PC-3 (cell line): ENCODE measurements at regions not wholly inside any gene's neighbourhood (a gene's known extent, or its start where the extent isn't known, plus 50 kb on each side); places are given as distances from the start of the nearest gene placed in this dataset.

ENCODE experiments used
- ATAC-seq: fragments of 200-7000 bp; cut with Tn5 transposase; 2 replicates; pipeline ENCODE4 v1.9.1; 2020; ENCODE audit warnings: mild to moderate bottlenecking, moderate library complexity
- BruUV-seq: library from RNA; stranded (reverse); fragments of 400-500 nt; replicated peaks from 2 replicates; lab custom pipeline; 2021; lab: Mats Ljungman, UMichigan
- CTCF ChIA-PET: fragments of 300-600 bp; sonication (Branson Sonifier 250); formaldehyde crosslinking; loops from one replicate; lab custom pipeline; 2022; ENCODE audit warnings: antibody characterized with exemption; lab: Charles Lee
- POLR2A ChIA-PET: fragments of 300-600 bp; sonication (Branson Sonifier 250); formaldehyde crosslinking; loops from one replicate; lab custom pipeline; 2022; ENCODE audit warnings: antibody characterized with exemption; ENCODE audit not compliant: unreplicated experiment; lab: Charles Lee
- DNase-seq: peaks from one replicate; pipeline ENCODE4 v3.0.0-alpha.2; 2015
- H2AFZ ChIP-seq: fragments of 300-600 bp; sonication (generic); 2 replicates; pipeline ENCODE4 v1.6.0; 2016; ENCODE audit warnings: antibody characterized with exemption, low read length
- H3F3A ChIP-seq: fragments of 300-600 bp; sonication (generic); one replicate; pipeline ENCODE4 v1.6.0; 2017; ENCODE audit warnings: antibody characterized with exemption, low read length, control low read depth, mild to moderate bottlenecking; ENCODE audit not compliant: unreplicated experiment
- H3K27ac ChIP-seq: fragments of 300-600 bp; sonication (generic); 2 replicates; pipeline ENCODE4 v1.5.1; 2016; ENCODE audit warnings: mild to moderate bottlenecking, low read length
- H3K27me3 ChIP-seq: fragments of 300-600 bp; sonication (generic); 2 replicates; pipeline ENCODE4 v1.6.1; 2016; ENCODE audit warnings: low read length, mixed read lengths
- H3K36me3 ChIP-seq: fragments of 300-600 bp; sonication (generic); 2 replicates; pipeline ENCODE4 v1.6.1; 2016; ENCODE audit warnings: low read depth, mixed run types, low read length, mixed read lengths
- H3K4me1 ChIP-seq: fragments of 300-600 bp; sonication (generic); 2 replicates; pipeline ENCODE4 v1.5.1; 2016; ENCODE audit warnings: low read length; ENCODE audit not compliant: insufficient read depth
- H3K4me2 ChIP-seq: fragments of 300-600 bp; sonication (generic); 2 replicates; pipeline ENCODE4 v1.6.0; 2016; ENCODE audit warnings: low read length
- H3K4me3 ChIP-seq: fragments of 300-600 bp; sonication (generic); 2 replicates; pipeline ENCODE4 v1.5.1; 2016; ENCODE audit warnings: mild to moderate bottlenecking, low read length, mixed read lengths
- H3K79me2 ChIP-seq: fragments of 300-600 bp; sonication (generic); 2 replicates; pipeline ENCODE4 v1.6.1; 2017; ENCODE audit warnings: low read length, mixed read lengths
- H3K9ac ChIP-seq: fragments of 300-600 bp; sonication (generic); 2 replicates; pipeline ENCODE4 v1.6.0; 2016; ENCODE audit warnings: mild to moderate bottlenecking, low read length
- H3K9me2 ChIP-seq: fragments of 300-600 bp; sonication (generic); replicated peaks from 2 replicates; pipeline ENCODE4 v1.6.1; 2016; ENCODE audit warnings: mixed run types, low read length, mixed read lengths
- H3K9me3 ChIP-seq: fragments of 300-600 bp; sonication (generic); 2 replicates; pipeline ENCODE4 v1.6.1; 2016; ENCODE audit warnings: low read length, mixed read lengths
- H4K20me1 ChIP-seq: fragments of 300-600 bp; sonication (generic); 2 replicates; pipeline ENCODE4 v1.6.1; 2016; ENCODE audit warnings: low read length, mixed read lengths
- CTCF ChIP-seq: fragments of 300-600 bp; sonication (generic); conservative IDR thresholded peaks from 2 replicates; pipeline ENCODE4 v1.5.1; 2017; ENCODE audit warnings: antibody characterized with exemption, low read depth, mild to moderate bottlenecking, low read length
- EZH2 ChIP-seq: fragments of 300-600 bp; sonication (generic); IDR thresholded peaks from one replicate; pipeline ENCODE4 v1.6.1; 2017; ENCODE audit warnings: antibody characterized with exemption, mild to moderate bottlenecking, low read length; ENCODE audit not compliant: unreplicated experiment
- EZH2phosphoT487 ChIP-seq: fragments of 300-600 bp; sonication (generic); IDR thresholded peaks from 2 replicates; pipeline ENCODE4 v1.6.1; 2018; ENCODE audit warnings: mild to moderate bottlenecking, antibody characterized with exemption, low read length, borderline replicate concordance
- intact Hi-C: fragments of 100-400 bp; cut with micrococcal nuclease; formaldehyde crosslinking; loops from 2 replicates; pipeline ENCODE4 v1.9.0; 2023

GRCh38 chr10:10850214-10850613 lies 167.5 kb upstream of the CELF2 start:
- Histone ChIP-seq H3F3A (no peaks in the 10 kb centered on the region), H3K36me3 (no peaks in the 10 kb centered on the region), H3K27ac (no peak overlapping the region), H3K9ac (no peak overlapping the region), H3K4me3 (no peak overlapping the region), H3K79me2 (no peaks in the 10 kb centered on the region), H3K9me2 (no peaks in the 10 kb centered on the region), H3K9me3 (no peaks in the 10 kb centered on the region), H2AFZ (no peak overlapping the region), H3K27me3 (no peaks in the 10 kb centered on the region), H4K20me1 (no peaks in the 10 kb centered on the region), H3K4me2 (no peak overlapping the region), H3K4me1 (no peaks in the 10 kb centered on the region)
- CTCF ChIA-PET: no interaction called here
- BruUV-seq: no TSS peak
- POLR2A ChIA-PET: no interaction called here
- DNase-seq (no peak), ATAC-seq (no peak)
- TF ChIP-seq EZH2 (no peak), CTCF (no peak), EZH2phosphoT487 (no peak)
- intact Hi-C loops: no loop called here

GRCh38 chr10:10852464-10852863 lies 165.2 kb upstream of the CELF2 start:
- no peak overlapping the region for H3K9ac ChIP-seq
- H3K4me3 ChIP-seq: no peak overlapping the region
- H3K27me3 ChIP-seq: no peaks in the 10 kb centered on the region
- no peaks in the 10 kb centered on the region for H3K36me3 ChIP-seq
- ATAC-seq (no peak), DNase-seq (no peak)
- no peaks in the 10 kb centered on the region for H3K79me2 ChIP-seq
- H3K9me2 ChIP-seq: no peaks in the 10 kb centered on the region
- intact Hi-C loops: no loop called here
- no peak overlapping the region for H2AFZ ChIP-seq
- CTCF ChIA-PET: no interaction called here
- POLR2A ChIA-PET: no interaction called here
- H3K27ac ChIP-seq: no peak overlapping the region
- no peak for TF ChIP-seq CTCF
- TF ChIP-seq EZH2: no peak
- no peak for TF ChIP-seq EZH2phosphoT487
- H3K9me3 ChIP-seq: no peaks in the 10 kb centered on the region
- H3F3A ChIP-seq: no peaks in the 10 kb centered on the region
- no peak overlapping the region for H3K4me2 ChIP-seq
- BruUV-seq: no TSS peak
- H3K4me1 ChIP-seq: no peaks in the 10 kb centered on the region
- H4K20me1 ChIP-seq: no peaks in the 10 kb centered on the region

- BruUV-seq: no TSS peak
- H3K79me2 ChIP-seq: no peaks in the 10 kb centered on the region
Observed at GRCh38 chr10:10853954-10854353, 163.7 kb upstream of the CELF2 start.

More at GRCh38 chr10:10853954-10854353, 163.7 kb upstream of the CELF2 start:
- no peaks in the 10 kb centered on the region for H3F3A ChIP-seq
- no peak for TF ChIP-seq EZH2
- ChIA-PET POLR2A (no interaction called here), CTCF (no interaction called here)
- no peaks in the 10 kb centered on the region for H3K4me1 ChIP-seq
- no peak overlapping the region for H2AFZ ChIP-seq
- H3K27me3 ChIP-seq: no peaks in the 10 kb centered on the region
- DNase-seq (no peak), ATAC-seq (no peak)
- H3K36me3 ChIP-seq: no peaks in the 10 kb centered on the region
- H3K4me3 ChIP-seq: no peak overlapping the region
- intact Hi-C loops: no loop called here
- H3K9ac ChIP-seq: no peak overlapping the region
- no peak overlapping the region for H3K27ac ChIP-seq
- no peak overlapping the region for H3K4me2 ChIP-seq
- no peaks in the 10 kb centered on the region for H3K9me3 ChIP-seq
- no peaks in the 10 kb centered on the region for H3K9me2 ChIP-seq
- H4K20me1 ChIP-seq: no peaks in the 10 kb centered on the region
